ENCODE measurements at regions not wholly inside any gene's neighbourhood (a gene's known extent, or its start where the extent isn't known, plus 50 kb on each side); places are given as distances from the start of the nearest gene placed in this dataset.

GRCh38 chr4:160238790-160239189 lies 1135.9 kb downstream of the RAPGEF2 start:
- TF ChIP-seq POLR2A (IDR thresholded peaks at IDR 0.05; ENCODE audit: low read length) (no peak), GATA1 (IDR thresholded peaks at IDR 0.05; ENCODE audit: low read depth, low read length) (no peak)

Measured in erythroblast (primary cell).